ENCODE measurements at regions not wholly inside any gene's neighbourhood (a gene's known extent, or its start where the extent isn't known, plus 50 kb on each side); places are given as distances from the start of the nearest gene placed in this dataset.

- Histone ChIP-seq H3K4me3 (replicated peaks; ENCODE audit: insufficient read depth, low read length) (no peak overlapping the region), H3K27ac (replicated peaks) (no peak overlapping the region), H3K27me3 (ENCODE audit: insufficient read depth, poor library complexity, severe bottlenecking) (no peaks in the 10 kb centered on the region)
- TF ChIP-seq, protein P1, sequence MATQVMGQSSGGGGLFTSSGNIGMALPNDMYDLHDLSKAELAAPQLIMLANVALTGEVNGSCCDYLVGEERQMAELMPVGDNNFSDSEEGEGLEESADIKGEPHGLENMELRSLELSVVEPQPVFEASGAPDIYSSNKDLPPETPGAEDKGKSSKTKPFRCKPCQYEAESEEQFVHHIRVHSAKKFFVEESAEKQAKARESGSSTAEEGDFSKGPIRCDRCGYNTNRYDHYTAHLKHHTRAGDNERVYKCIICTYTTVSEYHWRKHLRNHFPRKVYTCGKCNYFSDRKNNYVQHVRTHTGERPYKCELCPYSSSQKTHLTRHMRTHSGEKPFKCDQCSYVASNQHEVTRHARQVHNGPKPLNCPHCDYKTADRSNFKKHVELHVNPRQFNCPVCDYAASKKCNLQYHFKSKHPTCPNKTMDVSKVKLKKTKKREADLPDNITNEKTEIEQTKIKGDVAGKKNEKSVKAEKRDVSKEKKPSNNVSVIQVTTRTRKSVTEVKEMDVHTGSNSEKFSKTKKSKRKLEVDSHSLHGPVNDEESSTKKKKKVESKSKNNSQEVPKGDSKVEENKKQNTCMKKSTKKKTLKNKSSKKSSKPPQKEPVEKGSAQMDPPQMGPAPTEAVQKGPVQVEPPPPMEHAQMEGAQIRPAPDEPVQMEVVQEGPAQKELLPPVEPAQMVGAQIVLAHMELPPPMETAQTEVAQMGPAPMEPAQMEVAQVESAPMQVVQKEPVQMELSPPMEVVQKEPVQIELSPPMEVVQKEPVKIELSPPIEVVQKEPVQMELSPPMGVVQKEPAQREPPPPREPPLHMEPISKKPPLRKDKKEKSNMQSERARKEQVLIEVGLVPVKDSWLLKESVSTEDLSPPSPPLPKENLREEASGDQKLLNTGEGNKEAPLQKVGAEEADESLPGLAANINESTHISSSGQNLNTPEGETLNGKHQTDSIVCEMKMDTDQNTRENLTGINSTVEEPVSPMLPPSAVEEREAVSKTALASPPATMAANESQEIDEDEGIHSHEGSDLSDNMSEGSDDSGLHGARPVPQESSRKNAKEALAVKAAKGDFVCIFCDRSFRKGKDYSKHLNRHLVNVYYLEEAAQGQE (IDR thresholded peaks at IDR 0.05; ENCODE audit: insufficient replicate concordance, low read depth), result no peak
- no peak for DNase-seq (ENCODE audit: low read depth in 1 of 2, low spot score in 1 of 2)
These were observed 177.5 kb downstream of the ZDHHC21 start for GRCh38 chr9:14515571-14516198.

GRCh38 chr9:14515049-14515448, 178.2 kb downstream of the ZDHHC21 start:
- TF ChIP-seq POLR2AphosphoS5 (IDR thresholded peaks at IDR 0.05; ENCODE audit: low read depth) (no peak), GABPA (IDR thresholded peaks at IDR 0.05; ENCODE audit: low read depth) (no peak), SPI1 (IDR thresholded peaks at IDR 0.05; ENCODE audit: borderline replicate concordance, low read depth) (no peak), CTCF (IDR thresholded peaks at IDR 0.05; ENCODE audit: insufficient read depth, low read length) (no peak)
- TF ChIP-seq, protein P1 (IDR thresholded peaks at IDR 0.05; ENCODE audit: insufficient replicate concordance, low read depth), result no peak
- Histone ChIP-seq H3K4me3 (replicated peaks; ENCODE audit: insufficient read depth, low read length) (no peak overlapping the region), H3K27ac (replicated peaks) (no peak overlapping the region), H3K27me3 (ENCODE audit: insufficient read depth, poor library complexity, severe bottlenecking) (no peaks in the 10 kb centered on the region)
- DNase-seq (ENCODE audit: low read depth in 1 of 2, low spot score in 1 of 2), result no peak

DNA sequence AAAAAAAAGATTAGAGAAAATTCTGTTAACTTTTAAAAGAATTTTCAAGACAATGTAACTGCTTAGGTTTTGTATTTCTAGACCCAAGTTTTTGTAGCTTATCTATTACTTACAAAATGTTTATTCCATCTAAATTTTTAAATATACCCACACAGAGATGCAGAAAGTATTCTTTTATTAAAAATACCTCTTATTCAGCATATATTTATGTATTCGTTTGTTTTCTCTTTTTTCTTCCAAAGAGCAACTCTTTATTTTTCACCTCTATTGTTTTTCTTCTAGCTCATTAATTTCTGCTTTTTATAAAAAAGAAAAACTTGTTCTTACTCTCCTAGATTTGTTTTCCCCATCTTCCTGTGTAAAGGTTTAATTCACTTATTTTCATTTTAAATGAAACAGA, 180.3 kb downstream of the ZDHHC21 start:
- Histone ChIP-seq H3K27me3 (ENCODE audit: insufficient read depth, poor library complexity, severe bottlenecking) (no peaks in the 10 kb centered on the region), H3K27ac (replicated peaks) (no peak overlapping the region), H3K4me3 (replicated peaks; ENCODE audit: insufficient read depth, low read length) (no peak overlapping the region)
- TF ChIP-seq, protein P1 (IDR thresholded peaks at IDR 0.05; ENCODE audit: insufficient replicate concordance, low read depth), result no peak
- no peak for TF ChIP-seq GABPA (IDR thresholded peaks at IDR 0.05; ENCODE audit: low read depth)
- TF ChIP-seq CTCF (IDR thresholded peaks at IDR 0.05; ENCODE audit: insufficient read depth, low read length), result no peak
- no peak for TF ChIP-seq SPI1 (IDR thresholded peaks at IDR 0.05; ENCODE audit: borderline replicate concordance, low read depth)
- no peak for TF ChIP-seq POLR2AphosphoS5 (IDR thresholded peaks at IDR 0.05; ENCODE audit: low read depth)
- DNase-seq (ENCODE audit: low read depth in 1 of 2, low spot score in 1 of 2), result no peak

Data from HL-60 (cell line).